Gastrocnemius medialis (tissue), 4 donors: ENCODE measurements at regions not wholly inside any gene's neighbourhood (a gene's known extent, or its start where the extent isn't known, plus 50 kb on each side); places are given as distances from the start of the nearest gene placed in this dataset.

Experiments
- POLR2A ChIP-seq, 2 donors: fragments of 450-650 bp; IDR thresholded peaks; one replicate each; pipeline ENCODE4 v1.6.1; 2017; ENCODE audit warnings: antibody characterized with exemption in 2 of 2, mild to moderate bottlenecking in 2 of 2, moderate library complexity in 2 of 2
- TF ChIP-seq, protein P1 (sequence below), 5 experiments: fragments of 450-650 bp in 3 of 5; fragments of 200-600 bp in 2 of 5; sonication (generic) in 2 of 5; IDR thresholded peaks in 4 of 5; conservative IDR thresholded peaks in 1 of 5; 1 replicate in 4 of 5; 2 replicates in 1 of 5; pipeline ENCODE4 v1.5.1; 2016 to 2019; ENCODE audit warnings: antibody characterized with exemption in 5 of 5, mild to moderate bottlenecking in 3 of 5, moderate library complexity in 3 of 5

DNA sequence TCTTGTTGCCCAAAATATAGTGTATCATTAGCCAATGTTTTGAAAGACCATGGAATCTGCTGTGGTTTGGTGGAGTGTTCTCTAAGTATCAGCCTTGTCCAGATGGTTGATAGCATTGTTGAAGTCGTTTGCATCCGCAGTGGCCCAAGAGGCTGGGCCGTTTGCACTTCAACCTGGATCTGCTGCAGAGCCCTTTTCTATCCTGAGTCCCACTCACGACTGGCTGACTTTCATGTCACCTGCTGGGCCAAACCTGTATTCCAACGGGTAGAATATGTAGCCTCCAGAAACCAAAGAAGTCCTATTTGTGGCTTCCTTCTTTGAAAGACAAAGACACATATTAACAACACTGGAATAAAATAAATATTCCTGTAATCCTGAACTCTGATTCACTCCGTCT is 1154.1 kb downstream of the RPIA start:
- TF ChIP-seq, protein P1, sequence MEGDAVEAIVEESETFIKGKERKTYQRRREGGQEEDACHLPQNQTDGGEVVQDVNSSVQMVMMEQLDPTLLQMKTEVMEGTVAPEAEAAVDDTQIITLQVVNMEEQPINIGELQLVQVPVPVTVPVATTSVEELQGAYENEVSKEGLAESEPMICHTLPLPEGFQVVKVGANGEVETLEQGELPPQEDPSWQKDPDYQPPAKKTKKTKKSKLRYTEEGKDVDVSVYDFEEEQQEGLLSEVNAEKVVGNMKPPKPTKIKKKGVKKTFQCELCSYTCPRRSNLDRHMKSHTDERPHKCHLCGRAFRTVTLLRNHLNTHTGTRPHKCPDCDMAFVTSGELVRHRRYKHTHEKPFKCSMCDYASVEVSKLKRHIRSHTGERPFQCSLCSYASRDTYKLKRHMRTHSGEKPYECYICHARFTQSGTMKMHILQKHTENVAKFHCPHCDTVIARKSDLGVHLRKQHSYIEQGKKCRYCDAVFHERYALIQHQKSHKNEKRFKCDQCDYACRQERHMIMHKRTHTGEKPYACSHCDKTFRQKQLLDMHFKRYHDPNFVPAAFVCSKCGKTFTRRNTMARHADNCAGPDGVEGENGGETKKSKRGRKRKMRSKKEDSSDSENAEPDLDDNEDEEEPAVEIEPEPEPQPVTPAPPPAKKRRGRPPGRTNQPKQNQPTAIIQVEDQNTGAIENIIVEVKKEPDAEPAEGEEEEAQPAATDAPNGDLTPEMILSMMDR (IDR thresholded peaks at IDR 0.05 in 4 of 5, conservative IDR thresholded peaks at IDR 0.05 in 1 of 5): no peak
- TF ChIP-seq POLR2A (IDR thresholded peaks at IDR 0.05): no peak
